NK-92 treated with Interleukin-12 subunit alpha and Interleukin-12 subunit beta, amount 100 ng/mL, for 24 hours (cell line): ENCODE measurements at regions not wholly inside any gene's neighbourhood (a gene's known extent, or its start where the extent isn't known, plus 50 kb on each side); places are given as distances from the start of the nearest gene placed in this dataset.

ENCODE experiments used
- DNase-seq: peaks from one replicate; lab custom pipeline; 2025; lab: John Stamatoyannopoulos, UW

- DNase-seq: no peak
Measured at GRCh38 chr2:13884291-13884976, 748.1 kb upstream of the LRATD1 start.

- no peak for DNase-seq
Measured at GRCh38 chr2:13901526-13901925, 731.0 kb upstream of the LRATD1 start.

- DNase-seq: no peak
Measured at GRCh38 chr2:13905831-13906230, 726.7 kb upstream of the LRATD1 start.

- no peak for DNase-seq
Measured at GRCh38 chr2:13916066-13916465, 716.5 kb upstream of the LRATD1 start.

- no peak for DNase-seq
Measured at GRCh38 chr2:13917958-13918357, 714.6 kb upstream of the LRATD1 start.

GRCh38 chr2:13919981-13920382, 712.5 kb upstream of the LRATD1 start:
- DNase-seq: no peak

- no peak for DNase-seq
Measured at GRCh38 chr2:13921245-13921644, 711.3 kb upstream of the LRATD1 start.

- no peak for DNase-seq
Measured at GRCh38 chr2:13923823-13924222, 708.7 kb upstream of the LRATD1 start.

- no peak for DNase-seq
Measured at GRCh38 chr2:13942111-13942510, 690.4 kb upstream of the LRATD1 start.

- no peak for DNase-seq
Measured at GRCh38 chr2:13950761-13951160, 681.8 kb upstream of the LRATD1 start.

GRCh38 chr2:13968811-13969210, 663.7 kb upstream of the LRATD1 start:
- DNase-seq: no peak

- DNase-seq: no peak
Measured at GRCh38 chr2:13986119-13986720, 646.3 kb upstream of the LRATD1 start.

- DNase-seq: no peak
Measured at GRCh38 chr2:13996527-13996926, 636.0 kb upstream of the LRATD1 start.

- DNase-seq: no peak
Measured at GRCh38 chr2:14011190-14011589, 621.3 kb upstream of the LRATD1 start.

- no peak for DNase-seq
Measured at GRCh38 chr2:14015113-14015630, 617.3 kb upstream of the LRATD1 start.

- DNase-seq: no peak
Measured at GRCh38 chr2:14016289-14016955, 616.1 kb upstream of the LRATD1 start.

- DNase-seq: no peak
Measured at GRCh38 chr2:14018620-14019019, 613.9 kb upstream of the LRATD1 start.

GRCh38 chr2:14023558-14023957, 609.0 kb upstream of the LRATD1 start:
- DNase-seq: no peak

GRCh38 chr2:14039134-14039533, 593.4 kb upstream of the LRATD1 start:
- no peak for DNase-seq

GRCh38 chr2:14047491-14047890, 585.0 kb upstream of the LRATD1 start:
- DNase-seq: no peak

GRCh38 chr2:14051401-14051800, 581.1 kb upstream of the LRATD1 start:
- no peak for DNase-seq

- DNase-seq: no peak
Measured at GRCh38 chr2:14053105-14053504, 579.4 kb upstream of the LRATD1 start.

- DNase-seq: no peak
Measured at GRCh38 chr2:14064346-14064745, 568.2 kb upstream of the LRATD1 start.
